Keratinocyte (primary cell): ENCODE measurements at regions not wholly inside any gene's neighbourhood (a gene's known extent, or its start where the extent isn't known, plus 50 kb on each side); places are given as distances from the start of the nearest gene placed in this dataset.

Experiments
- EZH2 ChIP-seq: IDR thresholded peaks from one replicate; pipeline ENCODE4 v1.6.1; 2012; ENCODE audit warnings: inconsistent platforms, mild to moderate bottlenecking, low read length, moderate library complexity
- TF ChIP-seq, protein P1 (sequence below), 3 experiments: IDR thresholded peaks in 1 of 3; conservative IDR thresholded peaks in 1 of 3; optimal IDR thresholded peaks in 1 of 3; 2 replicates in 2 of 3; 3 replicates in 1 of 3; pipeline versions ENCODE3 to v1.5.1; 2011; ENCODE audit warnings: low read length in 3 of 3, mild to moderate bottlenecking in 3 of 3, moderate library complexity in 2 of 3, control low read depth in 1 of 3, inconsistent platforms in 1 of 3; ENCODE audit not compliant: insufficient read depth in 2 of 3; ENCODE audit errors: extremely low read depth in 1 of 3

DNA sequence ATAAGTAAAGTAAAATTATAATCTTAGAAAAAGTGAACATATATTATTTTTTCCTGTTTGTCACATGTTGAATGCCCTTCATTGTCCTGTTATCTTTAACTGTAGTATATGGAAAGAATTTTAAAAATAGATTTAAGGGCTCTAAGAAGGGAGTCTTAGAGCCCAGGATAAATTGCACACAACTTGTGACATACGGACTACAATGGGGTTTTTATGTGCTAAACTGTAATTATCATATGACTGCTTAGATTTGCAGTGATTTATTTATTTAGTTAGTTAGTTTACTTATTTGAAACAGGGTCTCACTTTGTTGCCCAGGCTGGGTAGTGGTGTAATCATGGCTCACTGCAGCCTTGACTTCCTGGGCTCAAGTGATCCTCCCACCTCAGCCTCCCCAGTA lies 187.8 kb upstream of the HMGA2 start:
- TF ChIP-seq, protein P1, sequence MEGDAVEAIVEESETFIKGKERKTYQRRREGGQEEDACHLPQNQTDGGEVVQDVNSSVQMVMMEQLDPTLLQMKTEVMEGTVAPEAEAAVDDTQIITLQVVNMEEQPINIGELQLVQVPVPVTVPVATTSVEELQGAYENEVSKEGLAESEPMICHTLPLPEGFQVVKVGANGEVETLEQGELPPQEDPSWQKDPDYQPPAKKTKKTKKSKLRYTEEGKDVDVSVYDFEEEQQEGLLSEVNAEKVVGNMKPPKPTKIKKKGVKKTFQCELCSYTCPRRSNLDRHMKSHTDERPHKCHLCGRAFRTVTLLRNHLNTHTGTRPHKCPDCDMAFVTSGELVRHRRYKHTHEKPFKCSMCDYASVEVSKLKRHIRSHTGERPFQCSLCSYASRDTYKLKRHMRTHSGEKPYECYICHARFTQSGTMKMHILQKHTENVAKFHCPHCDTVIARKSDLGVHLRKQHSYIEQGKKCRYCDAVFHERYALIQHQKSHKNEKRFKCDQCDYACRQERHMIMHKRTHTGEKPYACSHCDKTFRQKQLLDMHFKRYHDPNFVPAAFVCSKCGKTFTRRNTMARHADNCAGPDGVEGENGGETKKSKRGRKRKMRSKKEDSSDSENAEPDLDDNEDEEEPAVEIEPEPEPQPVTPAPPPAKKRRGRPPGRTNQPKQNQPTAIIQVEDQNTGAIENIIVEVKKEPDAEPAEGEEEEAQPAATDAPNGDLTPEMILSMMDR (optimal IDR thresholded peaks at IDR 0.05 in 1 of 3, IDR thresholded peaks at IDR 0.05 in 1 of 3, conservative IDR thresholded peaks at IDR 0.05 in 1 of 3; ENCODE audit: extremely low read depth in 1 of 3, insufficient read depth in 2 of 3, low read length in 3 of 3), result no peak
- no peak for TF ChIP-seq EZH2
